GM19351 (cell line): ENCODE measurements at regions not wholly inside any gene's neighbourhood (a gene's known extent, or its start where the extent isn't known, plus 50 kb on each side); places are given as distances from the start of the nearest gene placed in this dataset.
"Not testable (repeated sequence)": the region's sequence is repeated elsewhere in the genome, so short reads cannot be mapped to it uniquely, and the experiment has no call there.

Source experiments
- ATAC-seq: cut with Tn5 transposase; IDR thresholded peaks from one replicate; pipeline ENCODE4 v1.9.1; 2021; ENCODE audit warnings: mild to moderate bottlenecking, moderate library complexity; ENCODE audit not compliant: unreplicated experiment

GRCh38 chr5:39934830-39935229, 510.1 kb upstream of the DAB2 start:
- no peak for ATAC-seq

DNA sequence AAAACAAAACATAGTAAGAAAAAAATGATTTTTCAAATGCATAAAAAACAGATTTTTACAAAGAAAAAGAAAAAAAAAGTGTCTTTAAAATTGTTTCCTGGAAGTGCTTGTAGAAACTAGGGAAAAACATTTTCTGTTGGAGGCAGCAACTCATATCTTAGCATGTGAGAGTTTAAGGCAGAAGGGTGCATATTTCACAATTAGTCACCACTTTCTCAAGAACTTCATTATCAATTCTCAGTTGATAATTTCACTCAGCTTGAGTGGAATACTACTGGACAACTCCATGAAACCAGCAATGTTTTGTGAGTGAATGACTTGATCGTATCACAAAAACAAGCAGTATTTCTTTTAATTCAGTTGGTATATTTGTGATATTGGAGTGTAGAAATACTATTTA, 508.3 kb upstream of the DAB2 start:
- ATAC-seq: no peak

- no peak for ATAC-seq
Observed at GRCh38 chr5:39928709-39929108, 503.9 kb upstream of the DAB2 start.

DNA sequence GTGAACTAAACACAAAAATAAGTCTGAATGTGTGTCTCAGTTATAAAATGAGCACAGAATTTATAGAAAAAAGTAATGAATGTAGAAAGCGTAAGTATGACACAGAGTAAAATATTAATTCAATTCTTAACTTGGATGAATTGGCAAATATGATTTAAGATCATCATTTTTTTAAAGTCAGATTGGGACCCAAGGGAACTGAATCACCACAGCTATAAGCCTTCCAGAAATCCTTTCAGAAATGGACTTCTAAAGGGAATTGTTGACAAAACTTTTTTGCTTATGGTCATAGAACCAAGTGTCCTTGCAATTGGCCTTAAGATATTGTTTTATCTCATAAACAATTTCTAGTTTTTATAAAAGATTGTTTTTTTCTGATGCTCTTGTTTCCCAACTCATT, 495.1 kb upstream of the DAB2 start:
- ATAC-seq: no peak

DNA sequence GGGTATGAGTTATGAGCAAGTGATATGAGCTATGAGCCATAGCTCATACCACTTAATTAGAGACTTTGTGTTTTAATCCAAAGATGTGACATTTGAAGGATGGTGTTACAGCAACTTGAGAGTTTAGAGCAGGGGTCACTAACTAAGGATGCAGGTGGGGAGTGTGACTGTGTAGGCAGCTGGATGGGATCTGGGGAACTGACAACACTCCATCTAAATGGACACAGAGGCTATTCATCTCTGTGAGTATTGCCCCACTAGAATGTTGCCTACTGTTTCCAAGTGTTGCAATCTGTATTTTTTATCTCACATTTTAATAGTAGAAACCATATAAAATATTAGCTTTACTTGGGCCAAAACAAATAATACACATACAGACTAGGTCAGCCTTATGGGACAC, 488.1 kb upstream of the DAB2 start:
- ATAC-seq: no peak

GRCh38 chr5:39907267-39907951, 482.6 kb upstream of the DAB2 start:
- ATAC-seq: not testable (repeated sequence)

DNA sequence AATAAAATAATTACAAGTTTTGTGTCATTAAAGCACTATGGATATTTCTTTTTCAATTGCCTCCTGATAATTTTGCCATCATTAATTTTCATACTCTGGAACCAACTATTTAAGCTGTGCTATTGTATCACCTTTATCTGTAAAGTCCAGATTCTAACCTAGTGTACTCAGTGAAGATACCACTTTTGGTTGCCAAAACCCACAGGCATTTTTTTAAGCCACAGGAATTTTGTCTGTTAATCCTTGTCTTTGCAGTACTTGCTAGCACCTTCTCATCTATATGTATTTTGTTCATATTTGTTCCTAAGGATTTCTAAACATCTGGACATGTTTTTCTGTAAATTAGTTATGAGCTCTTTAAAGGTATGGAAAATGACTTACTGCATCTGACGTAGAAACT, 481.4 kb upstream of the DAB2 start:
- ATAC-seq: no peak

DNA sequence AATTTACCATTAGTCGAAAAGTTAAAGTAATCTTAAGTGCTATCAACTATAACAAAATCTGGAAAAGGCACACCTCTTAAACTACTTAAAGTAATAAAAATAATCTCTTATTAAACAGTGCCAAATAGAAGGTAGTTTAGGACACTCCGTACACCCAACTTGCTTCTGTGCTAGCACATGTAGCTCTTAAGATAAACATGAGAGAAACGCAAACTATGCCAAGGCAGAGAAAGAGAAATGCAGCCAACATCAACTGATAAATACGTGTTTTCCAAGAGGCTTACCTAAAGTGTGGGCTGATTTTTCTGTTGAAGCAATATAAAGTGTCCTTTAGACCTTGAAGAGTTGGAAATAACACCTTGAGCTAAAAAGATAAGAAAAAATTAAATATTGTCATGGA, 480.6 kb upstream of the DAB2 start:
- no peak for ATAC-seq

GRCh38 chr5:39902626-39903025, 477.8 kb upstream of the DAB2 start:
- ATAC-seq: no peak

DNA sequence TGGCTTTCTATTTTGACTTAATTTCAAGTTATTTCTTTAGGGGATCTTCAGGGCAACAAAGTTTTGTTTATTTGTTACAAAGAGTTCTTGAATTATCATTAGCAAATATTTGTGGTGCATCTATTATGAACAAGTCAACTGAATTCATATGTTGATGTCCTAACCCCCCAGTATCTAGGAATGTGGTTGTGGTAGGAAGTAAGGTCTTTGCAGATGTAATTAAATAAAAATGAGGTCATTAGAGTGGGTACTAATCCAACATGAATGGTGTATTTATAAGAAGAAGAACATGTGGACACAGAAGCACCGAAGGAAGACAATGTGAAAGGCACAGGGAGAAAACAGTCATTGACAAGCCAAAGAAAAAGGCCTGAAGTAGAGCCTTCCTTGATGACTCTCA, 474.0 kb upstream of the DAB2 start:
- ATAC-seq: no peak

GRCh38 chr5:39896706-39897105, 471.9 kb upstream of the DAB2 start:
- no peak for ATAC-seq

- ATAC-seq: no peak
Observed at GRCh38 chr5:39896104-39896503, 471.3 kb upstream of the DAB2 start.

- ATAC-seq: no peak
Observed at GRCh38 chr5:39892708-39893107, 467.9 kb upstream of the DAB2 start.

DNA sequence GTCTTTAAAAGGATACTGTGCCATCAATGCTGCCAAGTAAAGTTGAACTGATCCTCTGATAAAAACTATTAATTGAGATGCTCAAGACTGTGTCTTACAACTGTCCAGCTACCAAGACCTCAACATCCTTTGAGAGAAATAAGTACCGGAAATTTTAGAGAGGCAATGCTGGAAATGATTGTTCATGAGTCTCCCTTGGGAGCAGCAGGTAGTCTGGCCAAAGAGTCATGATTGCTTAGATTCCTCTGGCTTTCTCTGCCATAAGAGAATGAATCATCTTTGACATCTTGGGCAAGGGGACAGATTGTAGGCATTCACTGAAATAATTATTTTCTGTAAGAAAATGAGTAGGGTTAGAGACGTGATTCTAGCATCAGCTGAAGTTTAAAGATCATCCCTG, 466.6 kb upstream of the DAB2 start:
- ATAC-seq: no peak

- no peak for ATAC-seq
Observed at GRCh38 chr5:39880985-39881384, 456.2 kb upstream of the DAB2 start.

- no peak for ATAC-seq
Observed at GRCh38 chr5:39877479-39877878, 452.7 kb upstream of the DAB2 start.

DNA sequence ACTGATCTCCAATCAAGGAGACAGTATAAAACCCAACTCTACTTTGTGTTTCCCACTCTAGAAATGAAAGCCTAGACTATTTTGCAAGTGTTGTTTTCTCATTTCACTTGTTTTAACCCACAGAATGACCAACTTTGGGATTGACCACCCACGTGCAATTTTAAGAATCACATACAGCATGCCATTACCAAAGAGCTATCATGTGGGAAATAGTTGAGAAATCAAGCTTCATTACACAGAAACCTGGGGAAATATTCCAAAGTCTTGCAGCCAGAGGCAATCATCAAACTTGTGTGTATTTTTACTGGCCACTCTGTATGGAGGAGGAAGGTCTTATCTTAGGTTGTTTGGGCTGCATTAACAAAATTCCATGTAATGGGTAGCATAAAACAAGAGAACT, 451.4 kb upstream of the DAB2 start:
- no peak for ATAC-seq

GRCh38 chr5:39870137-39870536, 445.4 kb upstream of the DAB2 start:
- no peak for ATAC-seq

DNA sequence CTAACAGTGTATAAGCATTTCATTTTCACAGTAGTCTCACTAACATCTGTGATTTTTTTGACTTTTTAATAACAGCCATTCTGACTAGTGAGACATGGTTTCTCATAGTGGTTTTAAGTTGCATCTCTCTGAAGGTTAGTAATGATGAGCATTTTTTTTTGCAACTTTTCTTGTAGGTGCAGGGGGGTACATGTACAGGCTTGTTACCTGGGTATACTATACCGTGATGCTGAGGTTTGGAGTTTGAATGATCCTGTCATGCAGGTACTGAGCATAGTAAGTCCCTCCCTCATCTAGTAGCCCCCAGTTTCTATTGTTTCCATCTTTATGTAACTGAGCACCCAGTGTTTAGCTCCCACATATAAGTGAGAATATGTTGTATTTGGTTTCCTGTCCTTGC, 444.6 kb upstream of the DAB2 start:
- ATAC-seq: no peak

DNA sequence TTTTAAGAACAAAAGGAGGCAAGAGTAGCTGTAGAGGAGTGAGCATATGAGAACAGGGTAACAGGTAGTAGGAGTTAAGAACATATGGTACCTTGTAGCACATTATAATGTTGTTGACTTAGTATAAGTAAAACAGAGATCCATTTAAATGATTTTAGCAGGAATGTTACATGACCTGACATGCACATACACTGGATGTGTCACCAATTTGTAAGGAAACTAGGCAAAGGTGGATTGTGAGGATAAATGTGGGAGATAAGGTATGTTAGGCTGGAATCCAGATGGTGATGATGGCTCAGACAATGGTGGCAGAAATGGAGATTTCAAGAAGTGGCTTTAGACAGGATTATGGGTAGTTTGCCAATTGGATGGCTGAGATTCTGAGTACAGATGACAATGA, 443.1 kb upstream of the DAB2 start:
- no peak for ATAC-seq

- ATAC-seq: no peak
Observed at GRCh38 chr5:39863926-39864552, 439.3 kb upstream of the DAB2 start.

GRCh38 chr5:39857041-39857440, 432.3 kb upstream of the DAB2 start:
- no peak for ATAC-seq
